ENCODE measurements at regions not wholly inside any gene's neighbourhood (a gene's known extent, or its start where the extent isn't known, plus 50 kb on each side); places are given as distances from the start of the nearest gene placed in this dataset.

GRCh38 chr13:103540382-103540765, 474.2 kb upstream of the SLC10A2 start:
- intact Hi-C loops (cut with DNase I) = no loop called here
- H3K27ac ChIP-seq = no peak overlapping the region
- 89 to 95% (median 91%) methylated on average over 1 of the region's 1 CpG for WGBS, 4 donors

GRCh38 chr13:103539721-103540381, 473.6 kb upstream of the SLC10A2 start:
- H3K9me3 ChIP-seq (replicated peaks in 1 of 3) = peaks cover 0 to 5% (median 3%) of the 10 kb centered on the region in 3 donors
- no peak overlapping the region for H3K27ac ChIP-seq
- no peak overlapping the region for H3K4me3 ChIP-seq
- H3K36me3 ChIP-seq (replicated peaks in 1 of 2) = no peaks in the 10 kb centered on the region
- 71 to 86% (median 85%) methylated on average over 4 of the region's 4 CpGs for WGBS, 4 donors
- no peak for TF ChIP-seq POLR2A (IDR thresholded peaks at IDR 0.05)
- no peak for TF ChIP-seq CTCF (IDR thresholded peaks at IDR 0.05)
- no peaks in the 10 kb centered on the region for H3K4me1 ChIP-seq (replicated peaks in 1 of 2)
- H3K27me3 ChIP-seq = no peaks in the 10 kb centered on the region
- no peak for DNase-seq
- intact Hi-C loops (cut with DNase I) = no loop called here

More at GRCh38 chr13:103540382-103540765, 474.2 kb upstream of the SLC10A2 start:
- Histone ChIP-seq H3K9me3 (replicated peaks in 1 of 3) (peaks cover 0 to 5% (median 3%) of the 10 kb centered on the region in 3 donors), H3K36me3 (replicated peaks in 1 of 2) (no peaks in the 10 kb centered on the region), H3K4me3 (no peak overlapping the region), H3K27me3 (no peaks in the 10 kb centered on the region), H3K4me1 (replicated peaks in 1 of 2) (no peaks in the 10 kb centered on the region)
- TF ChIP-seq POLR2A (IDR thresholded peaks at IDR 0.05) = no peak
- no peak for TF ChIP-seq CTCF (IDR thresholded peaks at IDR 0.05)
- DNase-seq = no peak

- intact Hi-C loops (cut with DNase I) = no loop called here
- peaks cover 0 to 5% (median 3%) of the 10 kb centered on the region in 3 donors for H3K9me3 ChIP-seq (replicated peaks in 1 of 3)
- no peak for TF ChIP-seq CTCF (IDR thresholded peaks at IDR 0.05)
- TF ChIP-seq POLR2A (IDR thresholded peaks at IDR 0.05) = no peak
- no peak overlapping the region for H3K27ac ChIP-seq
- H3K4me3 ChIP-seq = no peak overlapping the region
- 37 to 54% (median 43%) methylated on average over 3 of the region's 3 CpGs for WGBS, 4 donors
- H3K27me3 ChIP-seq = no peaks in the 10 kb centered on the region
- H3K36me3 ChIP-seq (replicated peaks in 1 of 2) = no peaks in the 10 kb centered on the region
- no peak for DNase-seq
- H3K4me1 ChIP-seq (replicated peaks in 1 of 2) = no peaks in the 10 kb centered on the region
Measured at GRCh38 chr13:103539265-103539664, 473.0 kb upstream of the SLC10A2 start.

- no peaks in the 10 kb centered on the region for H3K27me3 ChIP-seq
- no peaks in the 10 kb centered on the region for H3K4me1 ChIP-seq (replicated peaks in 1 of 2)
- no peak for DNase-seq
- TF ChIP-seq CTCF (IDR thresholded peaks at IDR 0.05) (no peak), POLR2A (IDR thresholded peaks at IDR 0.05) (no peak)
- 88 to 97% (median 92%) methylated on average over 3 of the region's 3 CpGs for WGBS, 4 donors
- intact Hi-C loops (cut with DNase I) = no loop called here
- no peak overlapping the region for H3K27ac ChIP-seq
- H3K36me3 ChIP-seq (replicated peaks in 1 of 2) = no peaks in the 10 kb centered on the region
- no peak overlapping the region for H3K4me3 ChIP-seq
- H3K9me3 ChIP-seq (replicated peaks in 1 of 3) = peaks cover 0 to 5% (median 0%) of the 10 kb centered on the region in 3 donors
Measured at GRCh38 chr13:103537616-103538015, 471.4 kb upstream of the SLC10A2 start.
